GM10248 (cell line): ENCODE measurements at regions not wholly inside any gene's neighbourhood (a gene's known extent, or its start where the extent isn't known, plus 50 kb on each side); places are given as distances from the start of the nearest gene placed in this dataset.

ENCODE experiments used
- CTCF ChIA-PET: fragments of 300-600 bp; sonication (Branson Sonifier 250); formaldehyde crosslinking; extraction: SDS; loops from one replicate; lab custom pipeline; 2021; ENCODE audit warnings: antibody characterized with exemption; lab: Yijun Ruan, JAX
- POLR2A ChIA-PET: fragments of 350-650 bp; sonication (Branson Sonifier 250); formaldehyde crosslinking; extraction: SDS; loops from one replicate; lab custom pipeline; 2020; ENCODE audit warnings: antibody characterized with exemption; lab: Yijun Ruan, JAX
- DNase-seq: peaks from one replicate; pipeline ENCODE4 v3.0.0; 2012; ENCODE audit errors: extremely low spot score
- TF ChIP-seq, protein P1 (sequence below): IDR thresholded peaks from 2 replicates; pipeline ENCODE4 v1.5.1; 2012; ENCODE audit warnings: mild to moderate bottlenecking, low read depth; ENCODE audit errors: extremely low read depth, missing control alignments, control extremely low read depth

DNA sequence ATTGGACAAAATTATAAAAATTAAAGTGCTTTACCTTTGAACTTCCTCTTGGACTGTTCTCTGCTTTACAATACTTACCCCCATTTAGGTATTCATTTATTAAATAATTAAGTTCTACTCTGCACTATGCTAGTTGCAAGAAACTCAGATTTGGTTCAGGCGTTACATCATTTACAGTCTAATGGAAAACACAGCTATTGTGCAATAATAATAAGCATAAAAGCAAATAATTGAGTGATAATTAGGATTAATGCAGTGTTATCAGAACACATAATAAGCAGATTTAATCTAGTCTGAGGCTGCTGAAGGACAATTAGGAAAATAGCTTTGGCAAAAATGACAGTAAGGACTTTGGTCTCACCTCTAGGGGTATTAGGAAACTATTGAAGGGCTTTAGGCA is 493.2 kb upstream of the ADARB2 start:
- ChIA-PET POLR2A (no interaction called here), CTCF (no interaction called here)
- DNase-seq = no peak
- TF ChIP-seq, protein P1, sequence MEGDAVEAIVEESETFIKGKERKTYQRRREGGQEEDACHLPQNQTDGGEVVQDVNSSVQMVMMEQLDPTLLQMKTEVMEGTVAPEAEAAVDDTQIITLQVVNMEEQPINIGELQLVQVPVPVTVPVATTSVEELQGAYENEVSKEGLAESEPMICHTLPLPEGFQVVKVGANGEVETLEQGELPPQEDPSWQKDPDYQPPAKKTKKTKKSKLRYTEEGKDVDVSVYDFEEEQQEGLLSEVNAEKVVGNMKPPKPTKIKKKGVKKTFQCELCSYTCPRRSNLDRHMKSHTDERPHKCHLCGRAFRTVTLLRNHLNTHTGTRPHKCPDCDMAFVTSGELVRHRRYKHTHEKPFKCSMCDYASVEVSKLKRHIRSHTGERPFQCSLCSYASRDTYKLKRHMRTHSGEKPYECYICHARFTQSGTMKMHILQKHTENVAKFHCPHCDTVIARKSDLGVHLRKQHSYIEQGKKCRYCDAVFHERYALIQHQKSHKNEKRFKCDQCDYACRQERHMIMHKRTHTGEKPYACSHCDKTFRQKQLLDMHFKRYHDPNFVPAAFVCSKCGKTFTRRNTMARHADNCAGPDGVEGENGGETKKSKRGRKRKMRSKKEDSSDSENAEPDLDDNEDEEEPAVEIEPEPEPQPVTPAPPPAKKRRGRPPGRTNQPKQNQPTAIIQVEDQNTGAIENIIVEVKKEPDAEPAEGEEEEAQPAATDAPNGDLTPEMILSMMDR = no peak

DNA sequence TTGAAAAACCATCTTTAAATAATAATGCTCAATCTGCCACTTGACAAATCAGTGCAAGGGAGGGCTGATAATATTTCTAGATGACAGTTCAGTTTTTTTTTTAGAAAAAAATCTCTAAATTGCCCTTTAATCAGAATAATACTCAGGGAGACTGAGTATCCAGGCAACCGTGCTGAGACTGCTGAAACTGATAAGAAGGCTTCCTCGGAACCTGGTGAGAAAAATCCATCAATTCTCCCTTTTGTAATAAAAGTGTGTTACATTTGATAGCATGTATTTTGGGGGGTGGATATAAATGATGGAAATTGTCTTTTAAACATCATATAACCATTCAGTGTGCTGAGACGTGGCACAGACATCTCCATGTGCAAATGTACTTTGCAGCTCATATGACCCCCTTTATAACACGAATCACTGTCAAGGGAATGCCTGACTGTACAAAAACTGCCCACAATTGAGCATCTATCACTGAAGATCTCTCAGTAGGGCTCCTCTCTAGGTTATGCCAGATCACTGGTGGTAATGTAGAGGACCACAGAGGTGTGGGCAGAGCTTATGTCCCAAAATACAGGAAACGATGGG is 491.1 kb upstream of the ADARB2 start:
- DNase-seq = no peak
- TF ChIP-seq, protein P1 = no peak
- ChIA-PET CTCF (no interaction called here), POLR2A (no interaction called here)

DNA sequence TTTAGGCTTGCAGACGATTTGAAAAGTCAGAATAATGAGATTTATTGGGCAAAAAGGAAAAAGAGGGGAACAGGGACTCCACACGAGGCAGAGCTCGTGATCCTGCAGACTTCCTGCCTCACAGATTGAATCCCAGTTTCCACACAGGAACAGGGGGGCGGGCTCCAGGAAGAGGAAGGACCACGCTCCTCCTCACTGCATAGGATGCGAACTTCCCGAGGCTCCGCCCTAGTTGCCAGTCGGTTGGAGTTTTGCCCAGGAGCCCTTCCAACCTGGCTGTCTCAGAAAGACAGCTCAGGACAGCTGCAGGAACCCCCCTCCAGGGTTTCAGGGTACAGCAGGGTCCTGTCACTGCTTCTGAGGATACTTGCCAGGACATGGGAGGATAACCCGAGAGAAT is 488.3 kb upstream of the ADARB2 start:
- CTCF ChIA-PET = no interaction called here
- POLR2A ChIA-PET = no interaction called here
- DNase-seq = no peak
- TF ChIP-seq, protein P1 = no peak

DNA sequence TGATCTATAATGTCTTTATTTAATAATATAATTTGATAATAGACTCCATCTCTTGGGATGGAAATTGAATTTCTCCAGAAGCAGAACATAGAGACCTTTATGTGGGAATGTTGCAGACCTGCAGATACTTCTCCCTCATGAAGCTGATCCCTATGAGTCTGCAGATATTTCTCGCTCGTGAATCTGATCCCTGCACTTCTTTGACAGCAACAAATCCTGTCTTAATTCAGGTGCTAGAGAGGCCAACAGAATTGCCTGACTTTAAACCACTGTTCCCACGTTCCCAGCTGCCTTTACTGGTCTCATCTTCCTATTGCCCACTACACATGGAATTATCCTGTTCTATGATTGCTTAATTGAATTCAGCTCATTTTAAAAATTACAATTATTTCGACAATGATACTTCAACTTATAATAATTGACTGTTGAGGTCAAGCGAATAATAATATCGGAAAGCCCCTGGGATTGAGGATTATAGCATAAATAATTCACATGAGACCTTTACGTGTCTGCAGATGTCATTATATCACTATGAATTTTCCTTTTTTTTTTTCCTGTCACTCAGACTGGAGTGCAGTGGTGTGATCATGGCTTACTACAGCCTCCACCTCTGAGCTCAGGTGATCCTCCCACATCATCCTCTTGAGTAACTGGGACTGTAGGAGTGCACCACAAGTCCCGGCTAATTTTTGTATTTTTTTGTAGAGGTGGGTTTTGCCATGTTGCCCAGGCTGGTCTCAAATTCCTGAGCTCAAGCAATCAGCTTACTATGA is 486.4 kb upstream of the ADARB2 start:
- TF ChIP-seq, protein P1 = no peak
- no peak for DNase-seq
- ChIA-PET CTCF (no interaction called here), POLR2A (no interaction called here)

DNA sequence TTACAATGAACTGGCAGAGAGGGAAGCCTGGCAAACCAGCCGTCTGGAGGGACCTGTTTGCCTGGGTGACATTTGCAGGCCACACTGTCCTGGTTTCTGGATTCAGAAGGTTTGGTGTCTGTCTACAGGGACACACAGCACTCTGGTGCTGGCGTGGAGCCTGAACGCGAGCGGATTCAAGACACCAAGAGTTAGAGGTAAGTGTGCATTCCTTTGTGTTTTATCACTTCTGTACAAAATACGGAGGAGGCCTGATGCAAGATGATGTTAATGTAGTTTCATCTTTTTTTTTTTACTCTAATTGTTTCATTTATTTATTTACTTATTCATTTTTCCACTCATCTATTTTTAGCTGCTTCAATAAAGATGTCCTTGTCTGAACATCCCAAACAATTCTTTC is 485.3 kb upstream of the ADARB2 start:
- ChIA-PET POLR2A (no interaction called here), CTCF (interaction anchor here (1.2 kb wide), 1 partner anchor 9 kb away, joined by 3 read pairs; no protein-coding TSS in a partner anchor)
- DNase-seq = no peak
- TF ChIP-seq, protein P1 = no peak

DNA sequence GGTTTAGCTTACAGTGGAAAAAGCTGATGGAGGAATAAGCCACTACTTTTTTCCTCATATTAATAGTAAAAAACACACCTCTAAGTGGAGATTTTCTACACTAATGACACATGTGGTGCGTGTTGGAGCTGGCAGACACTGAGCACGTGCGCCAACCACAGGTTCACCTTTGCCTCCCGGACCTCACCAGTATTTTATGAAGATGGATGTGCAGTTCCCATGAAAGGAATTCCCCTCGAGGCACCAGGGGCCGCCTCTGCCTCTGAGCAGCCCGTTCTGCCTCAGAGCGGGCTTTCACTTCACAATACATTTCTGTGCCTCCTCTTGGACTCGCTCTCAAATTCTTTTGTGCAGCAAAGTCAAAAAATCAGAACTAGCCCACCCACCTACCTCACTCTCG is 477.5 kb upstream of the ADARB2 start:
- CTCF ChIA-PET = no interaction called here
- TF ChIP-seq, protein P1 = no peak
- no peak for DNase-seq
- POLR2A ChIA-PET = no interaction called here
